ENCODE measurements at regions not wholly inside any gene's neighbourhood (a gene's known extent, or its start where the extent isn't known, plus 50 kb on each side); places are given as distances from the start of the nearest gene placed in this dataset.
"Not testable (repeated sequence)": the region's sequence is repeated elsewhere in the genome, so short reads cannot be mapped to it uniquely, and the experiment has no call there.

GRCh38 chr6:100228437-100228833 lies 234.4 kb upstream of the MCHR2 start:
- peaks cover 9% of the 10 kb centered on the region for H3K4me1 Mint-ChIP-seq (ENCODE audit: low read depth)
- H3K9me3 Mint-ChIP-seq, result no peaks in the 10 kb centered on the region
- H3K27me3 Mint-ChIP-seq (ENCODE audit: low read depth), result peaks cover 21% of the 10 kb centered on the region
- H3K4me3 Mint-ChIP-seq, result peak overlapping the region; percentile 43
- H3K27ac Mint-ChIP-seq, result peak overlapping the region; percentile 50
- no peaks in the 10 kb centered on the region for H3K36me3 Mint-ChIP-seq (ENCODE audit: low read depth)

DNA sequence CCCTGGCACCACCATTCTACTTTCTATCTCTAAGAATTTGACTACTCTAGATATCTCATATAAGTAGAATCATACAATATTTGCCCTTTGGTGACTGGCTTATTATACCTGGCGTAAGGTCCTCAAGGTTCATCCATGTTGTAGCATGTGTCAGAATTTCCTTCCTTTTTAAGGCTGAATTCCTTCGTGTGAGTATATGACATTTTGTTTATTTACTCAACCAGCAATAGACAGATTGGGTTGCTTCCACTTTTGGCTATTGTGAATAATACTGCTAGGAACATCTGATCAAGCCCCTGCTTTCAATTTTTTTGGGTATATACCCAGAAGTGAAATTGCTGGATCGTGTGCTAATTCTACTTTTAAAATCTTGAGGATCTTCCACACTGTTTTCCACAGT lies 232.8 kb upstream of the MCHR2 start:
- H3K4me3 Mint-ChIP-seq, result no peak overlapping the region
- H3K27ac Mint-ChIP-seq, result no peak overlapping the region
- H3K9me3 Mint-ChIP-seq, result no peaks in the 10 kb centered on the region
- H3K36me3 Mint-ChIP-seq (ENCODE audit: low read depth), result no peaks in the 10 kb centered on the region
- peaks cover 9% of the 10 kb centered on the region for H3K4me1 Mint-ChIP-seq (ENCODE audit: low read depth)
- H3K27me3 Mint-ChIP-seq (ENCODE audit: low read depth), result peaks cover 21% of the 10 kb centered on the region

DNA sequence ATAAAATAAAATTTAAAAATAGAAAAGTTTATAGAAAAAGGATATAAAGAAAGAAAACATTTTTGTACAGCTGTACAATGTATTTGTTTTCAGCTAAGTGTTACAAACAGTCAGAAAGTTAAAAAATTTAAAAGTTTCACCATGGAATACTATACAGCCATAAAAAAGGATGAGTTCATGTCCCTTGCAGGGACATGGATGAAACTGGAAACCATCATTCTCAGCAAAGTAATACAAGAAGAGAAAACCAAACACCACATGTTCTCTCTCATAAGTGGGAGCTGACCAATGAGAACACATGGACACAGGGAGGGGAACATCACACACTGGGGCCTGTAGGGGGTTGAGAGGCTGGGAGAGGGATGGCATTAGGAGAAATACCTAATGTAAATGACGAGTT lies 229.9 kb upstream of the MCHR2 start:
- not testable (repeated sequence) for H3K4me3 Mint-ChIP-seq; H3K36me3 Mint-ChIP-seq (ENCODE audit: low read depth); H3K4me1 Mint-ChIP-seq (ENCODE audit: low read depth); H3K27ac Mint-ChIP-seq; H3K27me3 Mint-ChIP-seq (ENCODE audit: low read depth); H3K9me3 Mint-ChIP-seq

DNA sequence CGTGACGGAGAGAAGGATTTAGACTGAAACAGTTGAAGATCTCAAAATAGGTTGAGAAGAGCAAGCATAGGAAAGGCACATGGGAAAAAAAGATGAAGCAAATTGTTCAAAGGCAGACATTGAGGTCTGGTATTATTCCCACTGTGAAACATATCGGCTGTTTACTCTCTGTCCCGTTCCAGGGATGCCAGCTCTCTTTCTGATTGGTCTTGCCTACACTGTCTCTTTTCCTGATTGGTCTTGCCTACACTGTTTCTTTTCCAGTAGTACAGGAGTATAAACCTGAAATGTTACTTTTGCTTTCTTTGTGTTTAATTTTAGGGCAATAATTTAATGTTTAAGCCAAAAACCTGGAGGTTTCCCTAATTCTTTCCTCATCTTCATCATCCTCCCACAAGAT lies 226.5 kb upstream of the MCHR2 start:
- Mint-ChIP-seq H3K27me3 (ENCODE audit: low read depth) (no peaks in the 10 kb centered on the region), H3K4me1 (ENCODE audit: low read depth) (no peaks in the 10 kb centered on the region), H3K9me3 (no peaks in the 10 kb centered on the region), H3K4me3 (no peak overlapping the region), H3K36me3 (ENCODE audit: low read depth) (no peaks in the 10 kb centered on the region), H3K27ac (no peak overlapping the region)

GRCh38 chr6:100217225-100218012 lies 223.4 kb upstream of the MCHR2 start:
- no peak overlapping the region for H3K4me3 Mint-ChIP-seq
- no peaks in the 10 kb centered on the region for H3K36me3 Mint-ChIP-seq (ENCODE audit: low read depth)
- H3K4me1 Mint-ChIP-seq (ENCODE audit: low read depth), result no peaks in the 10 kb centered on the region
- no peaks in the 10 kb centered on the region for H3K27me3 Mint-ChIP-seq (ENCODE audit: low read depth)
- H3K9me3 Mint-ChIP-seq, result no peaks in the 10 kb centered on the region
- no peak overlapping the region for H3K27ac Mint-ChIP-seq

GRCh38 chr6:100216760-100217159 lies 222.7 kb upstream of the MCHR2 start:
- Mint-ChIP-seq H3K4me1 (ENCODE audit: low read depth) (no peaks in the 10 kb centered on the region), H3K27ac (no peak overlapping the region), H3K4me3 (no peak overlapping the region), H3K36me3 (ENCODE audit: low read depth) (no peaks in the 10 kb centered on the region), H3K27me3 (ENCODE audit: low read depth) (no peaks in the 10 kb centered on the region), H3K9me3 (no peaks in the 10 kb centered on the region)

DNA sequence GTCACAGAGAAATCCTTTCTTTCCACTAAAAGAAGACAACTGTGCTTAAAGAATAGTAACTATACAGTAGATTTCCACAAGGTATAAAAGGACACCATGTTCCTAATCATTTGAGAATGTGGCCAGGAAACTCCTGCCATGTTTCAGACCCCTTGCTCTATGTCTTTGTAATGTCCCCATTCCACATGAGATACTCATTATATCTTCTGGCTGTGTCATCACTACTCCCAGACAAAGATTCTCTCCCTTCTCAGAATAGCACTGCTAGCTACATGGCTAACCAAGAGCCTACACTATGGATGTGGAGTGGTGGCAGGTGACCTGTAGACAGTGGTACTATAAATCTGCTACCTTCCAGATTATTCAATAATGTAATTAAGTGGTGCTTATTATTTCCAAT lies 218.1 kb upstream of the MCHR2 start:
- H3K27ac Mint-ChIP-seq, result no peak overlapping the region

GRCh38 chr6:100210137-100211117 lies 216.4 kb upstream of the MCHR2 start:
- H3K9me3 Mint-ChIP-seq, result no peaks in the 10 kb centered on the region
- H3K36me3 Mint-ChIP-seq (ENCODE audit: low read depth), result no peaks in the 10 kb centered on the region
- H3K4me3 Mint-ChIP-seq, result no peak overlapping the region
- H3K27me3 Mint-ChIP-seq (ENCODE audit: low read depth), result peaks cover 1% of the 10 kb centered on the region
- no peak overlapping the region for H3K27ac Mint-ChIP-seq
- no peaks in the 10 kb centered on the region for H3K4me1 Mint-ChIP-seq (ENCODE audit: low read depth)

More for the DNA sequence above, 218.1 kb upstream of the MCHR2 start:
- no peaks in the 10 kb centered on the region for H3K4me1 Mint-ChIP-seq (ENCODE audit: low read depth)
- no peaks in the 10 kb centered on the region for H3K9me3 Mint-ChIP-seq
- H3K4me3 Mint-ChIP-seq, result no peak overlapping the region
- H3K36me3 Mint-ChIP-seq (ENCODE audit: low read depth), result no peaks in the 10 kb centered on the region
- H3K27me3 Mint-ChIP-seq (ENCODE audit: low read depth), result no peaks in the 10 kb centered on the region

DNA sequence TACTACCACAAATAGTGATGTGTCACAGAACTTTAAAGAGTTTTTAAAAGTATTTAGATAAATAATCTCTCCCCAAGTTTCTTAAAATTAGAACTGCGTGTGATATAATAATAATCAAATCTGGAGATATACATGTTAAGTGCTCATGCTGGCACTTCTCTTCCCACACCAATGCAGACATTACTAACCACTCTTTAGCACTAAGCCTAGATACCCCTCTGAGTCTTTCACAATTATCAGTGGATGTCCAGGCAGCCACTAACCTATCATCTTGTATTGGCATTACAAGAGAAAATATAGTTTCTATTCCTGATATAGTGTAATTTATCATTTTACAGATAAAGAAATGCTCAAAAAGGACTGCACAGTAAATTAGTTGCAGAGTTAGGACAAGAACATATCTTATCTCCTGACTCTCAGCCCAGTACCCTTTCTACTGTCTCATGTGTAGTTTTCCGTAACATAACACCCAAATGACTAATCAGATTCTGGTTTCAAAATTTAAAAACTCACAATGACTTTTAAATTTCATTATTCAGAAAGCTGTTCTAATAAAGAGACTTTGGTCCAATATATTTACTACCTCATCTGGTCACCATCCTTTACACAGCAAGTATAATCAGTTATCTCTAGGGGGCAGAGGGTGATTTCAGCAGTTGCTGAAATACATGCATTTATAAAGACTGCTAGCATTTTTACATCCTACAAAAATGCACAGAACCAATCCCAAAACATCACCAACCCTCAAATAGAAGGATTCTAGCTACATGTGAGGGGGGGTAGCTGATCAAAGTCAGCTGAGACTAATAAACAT lies 215.5 kb upstream of the MCHR2 start:
- Mint-ChIP-seq H3K4me1 (ENCODE audit: low read depth) (no peaks in the 10 kb centered on the region), H3K36me3 (ENCODE audit: low read depth) (no peaks in the 10 kb centered on the region), H3K9me3 (peaks cover under 1% of the 10 kb centered on the region), H3K27ac (no peak overlapping the region), H3K27me3 (ENCODE audit: low read depth) (peaks cover 3% of the 10 kb centered on the region), H3K4me3 (no peak overlapping the region)

DNA sequence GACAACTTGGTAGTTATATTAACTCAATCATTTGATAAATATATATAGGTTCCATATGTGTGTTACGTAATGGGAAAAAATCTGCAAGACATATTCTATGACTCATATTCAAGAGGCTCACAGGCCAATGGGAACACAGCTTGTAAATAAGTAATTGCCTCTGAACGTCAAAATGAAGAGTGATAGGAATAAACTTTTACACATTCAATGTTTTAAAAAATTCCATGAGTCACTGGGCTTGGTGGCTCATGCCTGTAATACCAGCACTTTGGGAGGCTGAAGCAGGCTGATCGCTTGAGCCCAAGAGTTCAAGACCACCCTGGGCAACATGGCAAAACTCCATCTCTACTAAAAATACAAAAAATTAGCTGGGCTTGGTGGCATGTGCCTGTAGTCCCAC lies 209.4 kb upstream of the MCHR2 start:
- Mint-ChIP-seq H3K9me3 (peaks cover 6% of the 10 kb centered on the region), H3K27me3 (ENCODE audit: low read depth) (peaks cover 3% of the 10 kb centered on the region), H3K4me1 (ENCODE audit: low read depth) (no peaks in the 10 kb centered on the region), H3K36me3 (ENCODE audit: low read depth) (no peaks in the 10 kb centered on the region), H3K4me3 (no peak overlapping the region), H3K27ac (no peak overlapping the region)

DNA sequence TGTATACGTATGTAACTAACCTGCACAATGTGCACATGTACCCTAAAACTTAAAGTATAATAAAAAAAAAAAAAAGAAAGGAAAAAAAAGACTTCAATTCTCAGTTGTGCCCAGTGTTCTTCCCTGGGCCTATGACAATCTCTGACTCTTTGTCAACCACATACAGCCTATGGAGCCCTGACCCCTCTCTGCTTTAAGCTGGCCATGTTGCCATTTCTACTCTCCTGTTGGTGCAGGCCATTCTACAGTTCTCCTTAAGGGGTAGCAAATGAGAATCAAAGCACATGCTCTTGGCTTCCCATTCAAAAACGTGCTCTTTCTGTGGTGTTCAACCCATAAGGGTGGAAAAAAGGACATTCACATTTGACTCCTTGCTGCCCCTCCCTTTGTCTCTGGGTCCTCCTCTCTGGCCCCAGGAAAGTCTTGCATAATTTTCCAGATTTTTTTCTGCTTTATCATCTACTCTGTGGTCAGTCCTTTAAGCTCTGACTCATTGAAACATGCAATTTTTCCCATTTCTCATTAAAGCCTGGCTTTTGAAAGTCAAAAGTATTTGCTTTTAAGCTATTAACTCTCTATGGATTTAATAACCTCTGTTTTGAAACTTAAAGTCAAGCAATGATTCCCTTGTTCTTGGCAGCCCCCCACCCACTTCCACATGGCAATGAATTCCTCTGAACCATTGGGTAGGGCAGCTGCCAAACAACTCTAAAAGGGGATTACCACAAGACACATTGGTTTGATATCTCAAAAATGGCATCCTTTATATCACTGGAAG lies 208.6 kb upstream of the MCHR2 start:
- no peaks in the 10 kb centered on the region for H3K4me1 Mint-ChIP-seq (ENCODE audit: low read depth)
- H3K27me3 Mint-ChIP-seq (ENCODE audit: low read depth), result peaks cover 3% of the 10 kb centered on the region
- H3K4me3 Mint-ChIP-seq, result no peak overlapping the region
- no peaks in the 10 kb centered on the region for H3K36me3 Mint-ChIP-seq (ENCODE audit: low read depth)
- H3K27ac Mint-ChIP-seq, result no peak overlapping the region
- H3K9me3 Mint-ChIP-seq, result peaks cover 6% of the 10 kb centered on the region

DNA sequence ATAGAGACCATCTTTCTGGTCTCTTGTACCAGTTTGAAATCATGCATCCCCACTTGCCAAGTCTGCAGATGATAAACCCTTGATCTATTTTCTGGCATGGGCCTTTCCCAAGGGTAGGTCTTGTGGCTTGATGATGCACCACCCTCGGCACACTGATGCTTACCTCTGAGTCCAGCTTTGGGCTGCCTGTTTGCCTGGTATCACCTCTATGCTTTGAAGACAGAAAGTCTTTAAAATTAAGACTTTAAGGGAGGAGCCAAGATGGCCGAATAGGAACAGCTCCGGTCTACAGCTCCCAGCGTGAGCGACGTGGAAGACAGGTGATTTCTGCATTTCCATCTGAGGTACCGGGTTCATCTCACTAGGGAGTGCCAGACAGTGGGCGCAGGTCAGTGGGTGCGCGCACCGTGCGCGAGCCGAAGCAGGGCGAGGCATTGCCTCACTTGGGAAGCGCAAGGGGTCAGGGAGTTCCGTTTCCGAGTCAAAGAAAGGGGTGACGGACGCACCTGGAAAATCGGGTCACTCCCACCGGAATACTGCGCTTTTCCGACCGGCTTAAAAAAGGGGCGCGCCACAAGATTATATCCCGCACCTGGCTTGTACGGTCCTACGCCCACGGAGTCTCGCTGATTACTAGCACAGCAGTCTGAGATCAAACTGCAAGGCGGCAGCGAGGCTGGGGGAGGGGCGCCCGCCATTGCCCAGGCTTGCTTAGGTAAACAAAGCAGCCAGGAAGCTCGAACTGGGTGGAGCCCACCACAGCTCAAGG lies 202.4 kb upstream of the MCHR2 start:
- H3K27ac Mint-ChIP-seq; H3K9me3 Mint-ChIP-seq; H3K4me3 Mint-ChIP-seq; H3K36me3 Mint-ChIP-seq (ENCODE audit: low read depth); H3K4me1 Mint-ChIP-seq (ENCODE audit: low read depth); H3K27me3 Mint-ChIP-seq (ENCODE audit: low read depth): not testable (repeated sequence)

GRCh38 chr6:100195244-100195643 lies 201.2 kb upstream of the MCHR2 start:
- not testable (repeated sequence) for H3K27me3 Mint-ChIP-seq (ENCODE audit: low read depth); H3K4me3 Mint-ChIP-seq; H3K4me1 Mint-ChIP-seq (ENCODE audit: low read depth); H3K9me3 Mint-ChIP-seq; H3K27ac Mint-ChIP-seq; H3K36me3 Mint-ChIP-seq (ENCODE audit: low read depth)

Data from T-helper 1 cell treated with Interleukin-12 subunit alpha and Interleukin-12 subunit beta and Interleukin-4 antibody, amounts not matched to agents 30 μg/mL and 1 μg/mL, for 36 hours (primary cell).